GM19467 (cell line): ENCODE measurements at regions not wholly inside any gene's neighbourhood (a gene's known extent, or its start where the extent isn't known, plus 50 kb on each side); places are given as distances from the start of the nearest gene placed in this dataset.

Experiments
- ATAC-seq: cut with Tn5 transposase; IDR thresholded peaks from one replicate; pipeline ENCODE4 v1.9.1; 2021; ENCODE audit warnings: mild to moderate bottlenecking, moderate library complexity; ENCODE audit not compliant: unreplicated experiment

GRCh38 chr18:44465381-44465841, 215.3 kb upstream of the SETBP1 start:
- ATAC-seq: no peak

GRCh38 chr18:44466997-44467396, 213.7 kb upstream of the SETBP1 start:
- no peak for ATAC-seq

GRCh38 chr18:44467718-44468117, 213.0 kb upstream of the SETBP1 start:
- no peak for ATAC-seq

- no peak for ATAC-seq
These were observed 207.2 kb upstream of the SETBP1 start for GRCh38 chr18:44473394-44474066.

- ATAC-seq: no peak
These were observed 206.6 kb upstream of the SETBP1 start for GRCh38 chr18:44474067-44474411.

- ATAC-seq: no peak
These were observed 206.1 kb upstream of the SETBP1 start for GRCh38 chr18:44474591-44474990.

- ATAC-seq: no peak
These were observed 197.9 kb upstream of the SETBP1 start for GRCh38 chr18:44482761-44483160.

GRCh38 chr18:44495151-44495550, 185.5 kb upstream of the SETBP1 start:
- peak; percentile 62 for ATAC-seq

GRCh38 chr18:44497311-44497710, 183.4 kb upstream of the SETBP1 start:
- no peak for ATAC-seq

GRCh38 chr18:44497757-44498490, 182.8 kb upstream of the SETBP1 start:
- ATAC-seq: no peak

- ATAC-seq: no peak
These were observed 179.7 kb upstream of the SETBP1 start for GRCh38 chr18:44500808-44501610.

- no peak for ATAC-seq
These were observed 178.5 kb upstream of the SETBP1 start for GRCh38 chr18:44502221-44502620.

GRCh38 chr18:44502790-44503189, 177.9 kb upstream of the SETBP1 start:
- no peak for ATAC-seq

- ATAC-seq: no peak
These were observed 176.8 kb upstream of the SETBP1 start for GRCh38 chr18:44503854-44504253.

GRCh38 chr18:44507729-44508325, 172.9 kb upstream of the SETBP1 start:
- peak; percentile 81 for ATAC-seq

- ATAC-seq: peak; percentile 7
These were observed 172.2 kb upstream of the SETBP1 start for GRCh38 chr18:44508474-44508873.

- no peak for ATAC-seq
These were observed 171.6 kb upstream of the SETBP1 start for GRCh38 chr18:44509048-44509447.

- no peak for ATAC-seq
These were observed 170.3 kb upstream of the SETBP1 start for GRCh38 chr18:44510390-44510789.

GRCh38 chr18:44513233-44513632, 167.5 kb upstream of the SETBP1 start:
- ATAC-seq: no peak

- ATAC-seq: no peak
These were observed 166.6 kb upstream of the SETBP1 start for GRCh38 chr18:44514106-44514505.

GRCh38 chr18:44514766-44515165, 165.9 kb upstream of the SETBP1 start:
- ATAC-seq: no peak
